ENCODE measurements at regions not wholly inside any gene's neighbourhood (a gene's known extent, or its start where the extent isn't known, plus 50 kb on each side); places are given as distances from the start of the nearest gene placed in this dataset.

- TF ChIP-seq CTCF (optimal IDR thresholded peaks at IDR 0.05 in 1 of 3, IDR thresholded peaks at IDR 0.05 in 1 of 3, conservative IDR thresholded peaks at IDR 0.05 in 1 of 3; ENCODE audit: extremely low read depth in 1 of 3, insufficient read depth in 2 of 3, low read length in 3 of 3) (no peak), EZH2 (IDR thresholded peaks at IDR 0.05; ENCODE audit: low read length) (no peak)
These were observed 387.0 kb upstream of the SEMA3D start for GRCh38 chr7:85573844-85574243.

All from keratinocyte (primary cell).